ENCODE measurements at regions not wholly inside any gene's neighbourhood (a gene's known extent, or its start where the extent isn't known, plus 50 kb on each side); places are given as distances from the start of the nearest gene placed in this dataset.

DNA sequence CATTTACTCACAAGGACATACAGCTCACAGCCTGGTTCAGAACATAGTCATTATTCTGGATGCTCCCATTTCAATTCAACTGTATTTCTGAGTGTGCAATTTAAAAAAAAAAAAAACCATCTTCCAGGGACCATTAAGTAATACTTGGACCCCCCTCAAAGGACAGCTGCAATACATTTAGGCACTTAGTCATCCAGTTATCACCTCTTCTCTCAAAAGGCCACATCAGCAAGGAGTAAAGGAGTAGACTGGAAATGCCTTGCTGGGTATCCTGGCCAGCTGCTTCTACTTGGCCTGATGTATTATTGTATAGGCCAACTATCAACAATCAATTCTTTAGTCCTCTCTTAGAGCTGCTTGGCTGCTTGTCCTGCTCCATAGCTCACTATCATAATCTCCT, 211.4 kb upstream of the SETMAR start:
- no peak for ATAC-seq
- H3K4me1 ChIP-seq, result no peaks in the 10 kb centered on the region
- no peaks in the 10 kb centered on the region for H3K9me3 ChIP-seq
- no peak overlapping the region for H3K4me3 ChIP-seq
- H3K27ac ChIP-seq, result no peak overlapping the region
- no peaks in the 10 kb centered on the region for H3K27me3 ChIP-seq
- TF ChIP-seq POLR2A (IDR thresholded peaks at IDR 0.05) (no peak), EP300 (IDR thresholded peaks at IDR 0.05) (no peak), POLR2AphosphoS5 (IDR thresholded peaks at IDR 0.05) (no peak)
- TF ChIP-seq, protein P1, sequence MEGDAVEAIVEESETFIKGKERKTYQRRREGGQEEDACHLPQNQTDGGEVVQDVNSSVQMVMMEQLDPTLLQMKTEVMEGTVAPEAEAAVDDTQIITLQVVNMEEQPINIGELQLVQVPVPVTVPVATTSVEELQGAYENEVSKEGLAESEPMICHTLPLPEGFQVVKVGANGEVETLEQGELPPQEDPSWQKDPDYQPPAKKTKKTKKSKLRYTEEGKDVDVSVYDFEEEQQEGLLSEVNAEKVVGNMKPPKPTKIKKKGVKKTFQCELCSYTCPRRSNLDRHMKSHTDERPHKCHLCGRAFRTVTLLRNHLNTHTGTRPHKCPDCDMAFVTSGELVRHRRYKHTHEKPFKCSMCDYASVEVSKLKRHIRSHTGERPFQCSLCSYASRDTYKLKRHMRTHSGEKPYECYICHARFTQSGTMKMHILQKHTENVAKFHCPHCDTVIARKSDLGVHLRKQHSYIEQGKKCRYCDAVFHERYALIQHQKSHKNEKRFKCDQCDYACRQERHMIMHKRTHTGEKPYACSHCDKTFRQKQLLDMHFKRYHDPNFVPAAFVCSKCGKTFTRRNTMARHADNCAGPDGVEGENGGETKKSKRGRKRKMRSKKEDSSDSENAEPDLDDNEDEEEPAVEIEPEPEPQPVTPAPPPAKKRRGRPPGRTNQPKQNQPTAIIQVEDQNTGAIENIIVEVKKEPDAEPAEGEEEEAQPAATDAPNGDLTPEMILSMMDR (IDR thresholded peaks at IDR 0.05), result no peak
- no peaks in the 10 kb centered on the region for H3K36me3 ChIP-seq

DNA sequence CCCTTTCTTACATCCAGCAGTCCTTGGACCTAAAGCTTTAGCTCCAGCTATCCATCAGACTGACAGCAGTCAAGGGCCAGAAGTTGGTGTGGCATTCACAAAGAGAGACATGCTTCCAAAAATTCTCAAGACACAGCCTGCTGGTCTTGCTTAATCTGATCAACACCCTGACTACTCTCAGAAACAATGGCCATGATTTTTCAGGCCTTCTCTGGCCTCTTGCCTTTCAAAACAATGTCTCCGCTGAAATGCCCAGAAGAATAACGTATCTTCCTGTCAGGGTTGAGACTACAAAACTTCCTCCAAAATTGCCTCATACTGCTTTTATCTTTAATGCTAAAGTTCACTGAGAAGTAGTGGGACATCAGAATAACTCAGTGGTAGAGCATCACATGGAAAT, 205.4 kb upstream of the SETMAR start:
- no peaks in the 10 kb centered on the region for H3K4me1 ChIP-seq
- 59 to 74% methylated on average over 2 of the region's 2 CpGs for WGBS, 2 donors (ENCODE audit: low coverage in 1 of 2)
- no peak overlapping the region for H3K27ac ChIP-seq
- TF ChIP-seq EP300 (IDR thresholded peaks at IDR 0.05), result no peak
- no peak for TF ChIP-seq POLR2A (IDR thresholded peaks at IDR 0.05)
- TF ChIP-seq, protein P1 (IDR thresholded peaks at IDR 0.05), result no peak
- no peak for TF ChIP-seq POLR2AphosphoS5 (IDR thresholded peaks at IDR 0.05)
- H3K4me3 ChIP-seq, result no peak overlapping the region
- no peak for ATAC-seq
- peaks cover 0 to 22% (median 0%) of the 10 kb centered on the region in 3 donors for H3K9me3 ChIP-seq
- H3K27me3 ChIP-seq, result no peaks in the 10 kb centered on the region
- H3K36me3 ChIP-seq, result no peaks in the 10 kb centered on the region

DNA sequence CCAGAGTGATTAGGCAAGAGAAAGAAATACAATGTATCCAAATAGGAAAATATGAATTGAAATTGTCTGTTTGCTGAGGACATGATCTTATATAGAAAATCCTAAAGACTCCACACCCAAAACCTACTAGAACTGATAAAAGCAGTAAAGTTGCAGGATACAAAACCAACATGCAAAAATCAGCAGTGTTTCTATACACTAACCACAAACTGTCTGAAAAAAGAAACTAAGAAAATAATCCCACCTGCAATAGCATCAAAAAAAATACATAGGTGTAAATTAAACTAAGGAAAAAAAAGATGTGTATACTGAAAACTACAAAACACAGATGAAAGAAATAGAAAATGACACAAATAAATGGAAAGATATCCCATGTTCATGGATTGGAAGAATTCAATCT, 203.6 kb upstream of the SETMAR start:
- no peak overlapping the region for H3K27ac ChIP-seq
- no peak overlapping the region for H3K4me3 ChIP-seq
- TF ChIP-seq EP300 (IDR thresholded peaks at IDR 0.05) (no peak), POLR2A (IDR thresholded peaks at IDR 0.05) (no peak), POLR2AphosphoS5 (IDR thresholded peaks at IDR 0.05) (no peak)
- TF ChIP-seq, protein P1 (IDR thresholded peaks at IDR 0.05), result no peak
- H3K27me3 ChIP-seq, result no peaks in the 10 kb centered on the region
- no peaks in the 10 kb centered on the region for H3K36me3 ChIP-seq
- ATAC-seq, result no peak
- H3K4me1 ChIP-seq, result no peaks in the 10 kb centered on the region
- peaks cover 0 to 22% (median 0%) of the 10 kb centered on the region in 3 donors for H3K9me3 ChIP-seq

DNA sequence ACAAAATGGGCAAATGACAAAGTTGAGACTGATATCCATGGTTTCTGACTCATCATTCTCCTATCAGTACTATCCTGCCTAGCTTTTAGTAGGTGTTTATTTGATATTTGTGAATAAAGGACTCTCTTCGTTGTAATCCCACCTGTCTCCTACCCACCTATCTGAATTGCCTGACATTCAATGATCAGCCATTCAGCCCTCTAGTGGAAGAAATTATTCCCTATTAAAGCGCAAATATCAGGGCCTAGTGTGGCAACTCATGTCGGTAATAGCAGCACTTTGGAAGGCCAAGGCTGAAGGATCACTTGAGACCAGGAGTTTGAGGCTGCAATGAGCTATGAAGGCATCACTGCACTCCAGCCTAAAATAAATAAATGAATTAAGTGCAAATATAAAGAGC, 195.7 kb upstream of the SETMAR start:
- Histone ChIP-seq H3K4me3 (no peak overlapping the region), H3K36me3 (no peaks in the 10 kb centered on the region)
- 43 to 86% methylated on average over 2 to 3 of the region's 3 CpGs for WGBS, 2 donors (ENCODE audit: low coverage in 1 of 2)

DNA sequence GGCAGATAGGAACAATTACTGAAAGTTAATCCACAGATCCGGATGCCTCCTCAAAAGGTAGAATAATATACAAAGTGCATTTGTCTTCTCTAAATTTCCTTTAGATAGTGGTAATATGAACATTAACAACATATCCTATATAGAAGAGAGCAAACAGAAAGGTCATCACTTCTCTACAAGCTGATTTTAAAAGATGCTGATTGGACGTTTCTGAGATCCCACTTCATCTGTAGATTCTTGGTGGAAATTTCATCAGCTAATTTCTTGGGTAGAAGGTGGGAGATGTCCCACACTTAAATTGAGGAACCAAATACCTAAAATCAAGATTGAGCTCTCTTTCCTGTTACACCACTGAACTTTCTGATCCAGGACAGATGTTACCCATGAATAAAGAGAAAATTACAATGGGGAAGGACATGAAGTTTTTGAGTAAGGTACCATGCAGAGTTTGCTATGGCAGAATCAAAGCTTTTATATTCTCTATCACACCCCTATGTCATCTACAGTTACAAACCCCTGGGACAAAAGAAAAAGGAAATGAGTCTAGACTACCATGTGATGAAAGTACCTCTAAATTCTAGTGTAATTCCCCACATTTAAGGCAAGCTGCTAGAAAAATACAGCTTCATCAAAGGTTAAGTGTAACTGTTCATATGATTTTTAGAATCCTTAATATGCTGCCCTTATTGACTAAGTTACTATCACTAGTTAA, 189.2 kb upstream of the SETMAR start:
- TF ChIP-seq EP300 (IDR thresholded peaks at IDR 0.05) (no peak), POLR2A (IDR thresholded peaks at IDR 0.05) (no peak), POLR2AphosphoS5 (IDR thresholded peaks at IDR 0.05) (no peak)
- TF ChIP-seq, protein P1 (IDR thresholded peaks at IDR 0.05), result no peak

More for the DNA sequence above, 195.7 kb upstream of the SETMAR start:
- H3K27me3 ChIP-seq, result no peaks in the 10 kb centered on the region
- no peak for ATAC-seq
- no peaks in the 10 kb centered on the region for H3K9me3 ChIP-seq
- TF ChIP-seq, protein P1 (IDR thresholded peaks at IDR 0.05), result no peak
- TF ChIP-seq POLR2AphosphoS5 (IDR thresholded peaks at IDR 0.05) (no peak), POLR2A (IDR thresholded peaks at IDR 0.05) (no peak), EP300 (IDR thresholded peaks at IDR 0.05) (no peak)
- no peaks in the 10 kb centered on the region for H3K4me1 ChIP-seq
- no peak overlapping the region for H3K27ac ChIP-seq

More for the DNA sequence above, 189.2 kb upstream of the SETMAR start:
- no peaks in the 10 kb centered on the region for H3K4me1 ChIP-seq
- no peaks in the 10 kb centered on the region for H3K9me3 ChIP-seq
- H3K4me3 ChIP-seq, result no peak overlapping the region
- no peak overlapping the region for H3K27ac ChIP-seq
- no peak for ATAC-seq
- no peaks in the 10 kb centered on the region for H3K27me3 ChIP-seq
- 59 to 73% methylated on average over 2 of the region's 2 CpGs for WGBS, 2 donors (ENCODE audit: low coverage in 1 of 2)
- no peaks in the 10 kb centered on the region for H3K36me3 ChIP-seq
